Stromal cell of bone marrow (primary cell): ENCODE measurements at regions not wholly inside any gene's neighbourhood (a gene's known extent, or its start where the extent isn't known, plus 50 kb on each side); places are given as distances from the start of the nearest gene placed in this dataset.
A peak's percentile ranks its signal among the peaks of the same experiment; 100 is the strongest.

Experiments
- DNase-seq: peaks from one replicate; pipeline ENCODE4 v3.0.0-alpha.2; 2012; ENCODE audit warnings: low read depth

DNA sequence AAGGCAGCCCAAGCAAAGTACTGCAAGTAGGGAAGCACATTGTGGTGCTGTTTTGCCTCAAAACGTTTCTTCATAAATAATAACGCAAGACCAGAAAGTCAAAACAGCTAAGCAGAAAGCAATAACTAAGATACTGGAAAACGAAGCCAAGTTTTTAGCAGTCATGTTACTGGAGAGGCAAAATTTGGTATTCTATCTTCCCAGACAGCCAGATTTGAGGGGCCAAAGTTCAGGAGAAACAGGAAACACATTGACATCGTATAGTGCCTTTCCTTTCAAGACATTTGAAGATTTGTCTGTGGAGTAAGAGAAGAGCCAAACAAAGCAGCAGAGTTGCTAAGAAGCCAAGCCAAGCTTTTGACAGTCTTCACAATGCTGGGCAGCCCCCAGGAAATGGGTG is 843.6 kb upstream of the NECTIN3 start:
- DNase-seq: no peak

DNA sequence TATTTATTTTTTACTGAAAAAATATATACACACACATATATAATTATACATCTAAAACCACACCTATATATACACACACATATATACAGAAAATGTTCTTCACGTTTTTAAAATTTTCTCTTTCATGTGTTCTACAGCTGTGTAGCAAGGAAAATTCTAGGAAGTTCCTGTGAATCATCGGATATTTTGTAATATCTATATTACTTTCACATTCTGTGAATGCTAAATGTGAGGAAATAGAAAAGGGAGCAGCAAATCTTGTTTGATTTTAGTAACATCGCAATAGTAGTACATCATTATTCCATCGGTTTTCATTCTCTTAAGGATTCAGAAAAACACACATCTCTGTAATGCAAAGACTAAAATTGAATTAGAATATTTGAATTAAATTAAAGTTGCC is 836.8 kb upstream of the NECTIN3 start:
- DNase-seq: no peak

GRCh38 chr3:110236976-110237610 is 834.5 kb upstream of the NECTIN3 start:
- DNase-seq: no peak

- DNase-seq: no peak
Observed at GRCh38 chr3:110243081-110243480, 828.5 kb upstream of the NECTIN3 start.

DNA sequence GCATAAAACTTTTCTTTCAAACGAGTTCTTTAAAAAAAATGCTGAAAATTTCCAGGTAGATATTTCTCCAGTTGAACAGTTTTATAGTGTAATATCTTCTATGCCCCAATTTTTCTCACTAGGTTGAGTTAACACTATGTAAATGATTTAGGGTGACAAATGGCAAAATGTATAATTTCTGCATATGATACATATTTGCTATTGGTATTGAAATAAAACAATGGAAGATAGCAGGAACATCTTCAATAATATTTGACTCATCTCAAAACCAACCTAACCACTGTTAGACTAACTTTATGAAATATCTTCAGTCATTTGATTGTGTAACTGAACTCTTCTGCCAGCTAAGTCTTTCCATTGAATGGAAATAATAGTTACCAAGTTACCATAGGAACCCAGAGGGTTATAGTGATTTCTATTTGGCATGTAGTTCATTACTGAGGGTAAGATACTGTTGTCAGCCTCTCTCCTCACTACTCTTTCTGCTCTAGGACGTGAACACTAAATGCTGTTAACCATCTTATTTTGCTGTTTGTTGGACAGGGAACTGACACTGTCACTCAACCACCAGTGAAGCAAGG is 824.7 kb upstream of the NECTIN3 start:
- peak; percentile 4 for DNase-seq

DNA sequence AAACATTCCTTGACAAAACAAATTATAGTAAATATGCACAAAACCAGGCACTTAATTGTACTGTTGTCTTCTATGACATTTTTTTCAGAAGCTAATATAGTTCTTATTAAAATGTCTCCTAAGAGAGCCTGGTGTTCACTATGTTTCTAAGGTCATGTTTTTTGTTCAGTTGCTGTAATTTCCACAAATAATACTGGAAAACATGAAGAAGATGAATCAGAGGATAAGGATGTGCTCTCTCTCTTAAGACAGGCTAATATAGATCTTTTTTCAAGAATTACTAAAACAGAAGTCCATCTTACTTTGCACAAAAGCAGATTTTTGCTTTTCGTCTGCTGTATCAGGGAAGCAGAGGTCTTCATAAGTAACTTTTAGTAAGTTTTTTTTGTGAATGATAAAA is 823.0 kb upstream of the NECTIN3 start:
- DNase-seq: no peak

GRCh38 chr3:110253794-110254193 is 817.8 kb upstream of the NECTIN3 start:
- DNase-seq: no peak

GRCh38 chr3:110254591-110254990 is 817.0 kb upstream of the NECTIN3 start:
- no peak for DNase-seq

DNA sequence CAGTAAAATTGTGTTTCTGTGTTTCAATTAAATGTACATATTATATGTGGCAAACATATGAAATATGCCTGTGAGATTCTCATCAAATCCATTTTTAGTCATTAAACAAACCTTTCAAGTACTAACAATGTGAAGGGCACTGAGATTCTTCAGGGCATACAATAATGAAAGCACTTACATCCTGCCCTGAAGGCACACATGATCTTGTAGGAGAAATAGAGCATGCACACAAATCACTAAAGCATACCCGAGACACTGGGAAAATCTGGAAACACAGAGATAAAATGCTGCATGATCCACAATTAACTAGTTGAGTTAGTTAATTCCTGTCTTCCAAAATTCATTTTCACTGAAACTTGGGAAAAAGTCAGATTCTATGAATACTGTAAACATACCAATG is 810.5 kb upstream of the NECTIN3 start:
- DNase-seq: no peak

GRCh38 chr3:110262896-110263295 is 808.7 kb upstream of the NECTIN3 start:
- DNase-seq: no peak

DNA sequence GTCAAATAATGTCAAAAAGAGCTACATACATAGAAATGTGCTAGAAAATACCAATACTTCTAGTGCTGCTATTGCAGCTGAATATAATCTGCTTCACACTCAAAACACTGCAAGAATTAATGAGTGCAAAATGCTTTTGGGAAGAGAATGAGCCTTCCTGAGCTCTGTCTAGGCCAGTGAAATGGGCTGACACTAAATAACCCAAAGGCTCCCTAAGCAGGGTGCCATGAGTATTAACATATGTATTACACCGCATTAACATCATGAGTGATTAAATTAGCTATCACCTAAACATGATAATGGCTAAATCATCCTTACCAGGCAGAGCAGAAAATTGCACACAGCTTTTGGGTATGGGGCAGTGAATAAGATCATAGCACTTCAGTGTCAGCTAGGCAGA is 806.3 kb upstream of the NECTIN3 start:
- DNase-seq: no peak

- DNase-seq: no peak
Observed at GRCh38 chr3:110267304-110267845, 804.2 kb upstream of the NECTIN3 start.

- no peak for DNase-seq
Observed at GRCh38 chr3:110272525-110272924, 799.1 kb upstream of the NECTIN3 start.

DNA sequence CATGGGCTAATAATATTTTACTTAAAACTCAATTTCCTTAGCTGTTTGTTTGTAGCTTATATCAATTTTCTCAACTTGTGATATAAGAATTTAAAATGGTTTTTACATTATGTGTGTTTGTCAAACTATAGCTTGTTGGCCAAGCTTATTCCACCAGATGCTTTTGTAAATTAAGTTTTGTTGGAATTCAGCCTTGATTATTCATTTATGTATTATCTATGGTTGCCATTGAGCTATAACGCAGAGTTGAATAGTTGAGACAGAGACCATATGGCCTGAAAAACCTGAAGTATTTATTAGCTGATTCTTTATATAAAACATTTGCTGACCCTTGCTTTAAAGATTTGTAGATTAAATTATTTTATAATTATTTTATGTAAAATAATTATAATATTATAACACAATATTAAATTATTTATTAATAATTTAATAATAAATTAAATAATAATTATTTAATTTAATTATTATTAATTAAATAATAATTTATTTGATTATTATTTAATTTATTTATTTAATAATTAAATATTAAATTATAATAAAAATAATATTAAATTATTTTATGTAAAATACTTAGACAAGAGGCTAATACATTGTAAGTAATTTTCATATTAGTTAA is 779.6 kb upstream of the NECTIN3 start:
- no peak for DNase-seq

- DNase-seq: no peak
Observed at GRCh38 chr3:110293660-110294059, 778.0 kb upstream of the NECTIN3 start.

DNA sequence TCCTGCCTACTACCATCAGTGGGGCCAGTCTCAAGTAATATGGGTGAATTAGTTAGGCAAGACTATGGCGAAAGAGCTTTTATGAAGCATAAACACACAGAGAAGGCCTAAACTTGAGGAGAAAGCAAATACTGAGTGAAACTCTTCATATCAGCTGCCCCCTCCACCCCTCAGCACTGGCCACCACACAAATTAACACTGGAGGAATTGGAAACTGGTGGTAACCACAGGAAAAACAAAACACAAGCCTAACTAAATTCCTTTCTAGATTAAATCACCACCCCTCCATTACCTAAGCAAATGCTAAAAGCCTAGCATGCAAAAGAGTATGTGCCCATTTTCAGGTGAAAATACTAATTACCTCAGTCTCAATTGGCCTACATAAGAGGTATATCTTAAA is 774.7 kb upstream of the NECTIN3 start:
- no peak for DNase-seq

- DNase-seq: no peak
Observed at GRCh38 chr3:110301781-110302180, 769.8 kb upstream of the NECTIN3 start.

- no peak for DNase-seq
Observed at GRCh38 chr3:110307065-110307809, 764.4 kb upstream of the NECTIN3 start.

GRCh38 chr3:110311541-110311940 is 760.1 kb upstream of the NECTIN3 start:
- DNase-seq: no peak

DNA sequence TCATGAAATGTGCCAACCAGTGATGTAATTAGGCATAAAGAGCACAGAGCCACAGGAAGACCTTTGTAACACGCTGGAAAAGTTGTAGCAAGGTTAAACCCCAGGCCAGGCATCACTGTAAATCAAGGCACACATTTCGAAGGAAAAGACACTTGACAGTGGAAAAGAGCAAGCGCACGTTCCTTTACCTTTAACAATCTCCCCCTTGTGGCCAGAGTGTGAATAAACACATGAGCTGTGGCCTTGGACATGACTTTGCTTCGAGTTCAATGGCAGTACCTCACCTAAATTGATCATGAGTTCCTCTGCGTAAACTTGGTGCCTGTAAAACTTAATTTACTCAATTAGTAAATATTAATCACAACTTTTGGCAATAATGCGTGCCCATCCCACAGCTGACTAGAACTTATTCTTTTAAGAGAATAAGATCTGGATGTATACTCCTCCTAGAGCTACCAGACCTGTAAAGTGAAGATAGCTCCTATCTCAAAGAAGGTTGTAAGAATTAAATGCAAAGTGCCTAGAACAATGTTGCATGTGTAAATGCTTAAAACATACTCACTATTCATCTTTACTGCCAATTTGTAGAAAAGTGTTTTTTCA is 757.0 kb upstream of the NECTIN3 start:
- DNase-seq: peak; percentile 31

DNA sequence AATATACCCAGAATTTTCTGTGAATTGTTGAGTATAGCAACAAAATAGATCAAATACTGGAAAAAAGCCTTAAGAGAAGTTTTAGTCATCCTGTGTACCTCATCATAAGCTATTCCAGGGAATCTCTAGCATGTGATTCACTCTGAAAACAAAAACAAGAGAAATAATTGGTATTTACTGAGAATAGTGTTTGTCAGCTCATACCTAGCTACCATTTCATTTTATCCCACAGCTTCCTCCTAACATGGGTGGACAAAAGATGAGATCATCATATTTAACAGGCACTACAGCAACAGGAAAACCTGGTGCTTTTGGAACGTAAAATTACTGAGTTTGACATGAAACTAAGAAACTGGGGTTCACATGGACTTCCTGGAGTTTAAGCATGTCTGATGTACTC is 753.5 kb upstream of the NECTIN3 start:
- DNase-seq: no peak

GRCh38 chr3:110323349-110323748 is 748.3 kb upstream of the NECTIN3 start:
- DNase-seq: no peak
